HL-60 (cell line): ENCODE measurements at regions not wholly inside any gene's neighbourhood (a gene's known extent, or its start where the extent isn't known, plus 50 kb on each side); places are given as distances from the start of the nearest gene placed in this dataset.
"Not testable (repeated sequence)": the region's sequence is repeated elsewhere in the genome, so short reads cannot be mapped to it uniquely, and the experiment has no call there.

ENCODE experiments used
- DNase-seq, 2 experiments: peaks; one replicate each; pipeline ENCODE4 v3.0.0-alpha.2; 2010 to 2020; ENCODE audit warnings: low read depth in 1 of 2, low spot score in 1 of 2
- H3K27ac ChIP-seq: fragments of 250-450 bp; sonication (Bioruptor Pico); replicated peaks from 2 replicates; pipeline ENCODE4 v1.5.1; 2020; ENCODE audit warnings: mild to moderate bottlenecking, moderate library complexity
- H3K27me3 ChIP-seq: fragments of 250-450 bp; sonication (Bioruptor Pico); 2 replicates; pipeline ENCODE4 v1.5.1; 2021; ENCODE audit warnings: mild to moderate bottlenecking, moderate library complexity; ENCODE audit not compliant: insufficient read depth, poor library complexity, severe bottlenecking
- H3K4me3 ChIP-seq: replicated peaks from 2 replicates; pipeline ENCODE4 v1.5.1; 2011; ENCODE audit warnings: mild to moderate bottlenecking, control low read depth, low read length; ENCODE audit not compliant: insufficient read depth
- POLR2AphosphoS5 ChIP-seq: IDR thresholded peaks from 2 replicates; pipeline ENCODE4 v1.6.1; 2012; ENCODE audit warnings: low read depth

DNA sequence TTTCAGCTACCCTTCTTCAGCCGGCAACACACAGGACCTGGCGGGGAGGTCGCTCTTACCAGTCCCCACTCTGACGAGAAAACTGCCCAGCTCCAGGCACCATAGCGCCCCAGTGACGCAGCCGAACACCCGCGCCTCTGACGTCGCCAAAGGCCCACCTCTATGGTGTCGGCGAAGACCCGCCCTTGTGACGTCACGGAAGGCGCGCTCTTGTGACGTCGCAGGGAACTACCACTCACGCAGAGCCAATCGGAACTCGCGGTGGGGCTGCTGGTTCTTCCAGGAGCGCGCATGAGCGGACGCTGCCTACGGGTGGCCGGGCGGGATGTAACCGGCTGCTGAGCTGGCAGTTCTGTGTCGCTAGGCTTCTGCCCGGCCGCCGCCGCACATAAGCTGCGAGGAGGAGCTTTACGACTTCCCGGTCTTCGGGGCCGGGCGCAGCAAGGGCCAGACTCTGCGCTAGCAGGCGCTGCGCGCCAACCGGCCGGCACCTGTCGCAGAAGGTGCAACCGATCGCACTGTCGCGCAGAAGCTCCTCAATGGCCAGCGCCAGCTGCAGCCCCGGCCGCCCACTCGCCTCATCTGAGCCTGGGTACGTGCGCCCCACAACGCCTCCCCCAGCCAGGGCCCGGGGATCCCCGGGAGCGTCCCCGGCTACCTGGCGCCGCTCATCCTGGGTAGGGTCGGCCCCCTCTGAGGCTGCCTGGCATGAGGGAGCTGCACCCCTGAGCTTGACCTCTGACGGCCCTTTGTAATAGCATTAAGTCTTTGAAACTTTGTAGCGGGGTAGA is 121.3 kb upstream of the FBXO28 start:
- peak overlapping the region; percentile 82 for H3K27ac ChIP-seq
- TF ChIP-seq POLR2AphosphoS5, result peak; percentile 80
- peak overlapping the region; percentile 64 for H3K4me3 ChIP-seq

GRCh38 chr1:223991297-223991857 is 122.5 kb upstream of the FBXO28 start:
- H3K4me3 ChIP-seq, DNase-seq, H3K27me3 ChIP-seq, H3K27ac ChIP-seq: not testable (repeated sequence)

More for the DNA sequence above, 121.3 kb upstream of the FBXO28 start:
- H3K27me3 ChIP-seq, result not testable (repeated sequence)
- DNase-seq, result peak; percentile 95 to 100

DNA sequence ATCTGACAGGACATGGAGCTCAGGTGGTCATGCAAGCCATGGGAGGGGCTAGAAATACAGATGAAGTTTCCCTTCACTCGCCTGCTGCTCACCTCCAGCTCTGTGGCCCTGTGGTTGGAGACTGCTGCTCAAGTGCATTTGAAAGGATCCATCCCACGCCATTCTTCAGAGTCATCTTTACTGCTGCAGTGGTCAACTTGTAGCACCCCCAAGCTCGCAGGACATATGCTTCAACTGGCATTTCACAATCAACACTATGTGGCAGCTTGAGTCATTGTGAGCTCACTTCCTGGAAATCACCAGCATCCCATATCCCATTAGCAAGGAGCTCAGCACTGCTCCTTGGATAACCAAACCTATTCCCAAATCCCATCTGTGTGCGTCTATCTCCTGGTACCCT is 116.2 kb upstream of the TP53BP2 start:
- DNase-seq, H3K4me3 ChIP-seq, H3K27ac ChIP-seq, H3K27me3 ChIP-seq: not testable (repeated sequence)

GRCh38 chr1:223952801-223953200 is 107.1 kb upstream of the TP53BP2 start:
- H3K27me3 ChIP-seq, DNase-seq, H3K4me3 ChIP-seq, H3K27ac ChIP-seq: not testable (repeated sequence)

DNA sequence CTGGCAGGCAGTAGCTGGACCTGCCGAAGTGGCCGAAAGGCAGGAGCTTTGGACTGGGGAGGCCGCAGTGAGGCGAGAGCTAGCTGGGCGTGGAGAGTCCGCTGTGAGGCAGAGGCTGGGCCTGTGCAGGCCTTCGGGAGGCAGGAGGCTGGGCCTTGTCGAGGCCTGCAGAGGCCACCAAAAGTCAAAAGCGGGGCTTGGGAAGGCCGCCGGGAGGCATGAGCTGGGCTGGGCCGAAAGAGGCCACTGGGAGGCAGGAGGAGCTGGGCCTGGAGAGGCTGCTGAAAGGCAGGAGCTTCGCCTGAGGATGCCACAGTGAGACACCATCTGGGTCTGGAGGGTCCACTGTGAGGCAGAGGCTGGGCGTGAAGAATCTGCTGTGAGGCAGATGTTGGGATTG is 105.8 kb upstream of the TP53BP2 start:
- not testable (repeated sequence) for H3K4me3 ChIP-seq, H3K27ac ChIP-seq, DNase-seq, H3K27me3 ChIP-seq

GRCh38 chr1:223949944-223950343 is 104.2 kb upstream of the TP53BP2 start:
- not testable (repeated sequence) for DNase-seq, H3K27ac ChIP-seq, H3K4me3 ChIP-seq, H3K27me3 ChIP-seq

DNA sequence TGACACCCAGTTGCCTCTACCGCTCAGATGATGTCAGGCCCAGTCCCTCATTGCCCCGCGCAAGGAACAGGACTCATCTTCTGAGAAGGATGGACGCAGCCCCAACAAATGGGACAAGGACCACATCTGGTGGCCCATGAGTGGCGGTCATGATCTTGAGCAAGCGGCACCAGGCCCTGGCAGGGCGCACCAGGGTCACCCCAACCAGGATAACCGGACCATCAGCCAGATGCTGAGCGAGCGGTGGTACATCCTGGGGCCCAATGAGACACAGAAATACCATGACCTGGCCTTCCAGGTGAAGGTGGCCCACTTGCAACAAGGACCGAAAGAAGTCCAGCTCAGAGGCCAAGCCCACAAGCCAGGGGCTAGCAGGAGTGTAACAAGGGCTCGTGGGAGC is 102.3 kb upstream of the TP53BP2 start:
- H3K4me3 ChIP-seq, DNase-seq, H3K27ac ChIP-seq, H3K27me3 ChIP-seq: not testable (repeated sequence)

GRCh38 chr1:223936592-223936991 is 90.8 kb upstream of the TP53BP2 start:
- not testable (repeated sequence) for H3K27ac ChIP-seq, H3K27me3 ChIP-seq, DNase-seq, H3K4me3 ChIP-seq

DNA sequence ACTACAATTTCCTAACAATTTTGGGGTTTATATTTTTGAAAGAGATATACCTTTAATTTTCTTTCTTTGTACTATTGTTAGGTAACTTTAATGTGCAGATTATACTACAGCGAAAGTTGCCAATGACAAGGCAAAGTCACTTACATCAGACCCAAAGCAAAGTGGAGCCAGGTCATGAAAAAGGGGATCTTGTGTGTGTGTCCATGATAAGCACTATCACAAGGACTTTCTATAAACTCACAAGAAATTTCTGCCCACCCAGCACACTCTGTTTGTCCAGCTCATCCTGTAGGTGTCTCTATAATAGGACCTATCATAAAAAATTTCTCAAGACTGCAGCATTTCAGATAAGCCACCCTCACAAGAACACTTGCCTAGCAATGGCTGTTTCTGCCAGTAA is 85.7 kb upstream of the TP53BP2 start:
- not testable (repeated sequence) for DNase-seq, H3K27me3 ChIP-seq, H3K27ac ChIP-seq, H3K4me3 ChIP-seq

DNA sequence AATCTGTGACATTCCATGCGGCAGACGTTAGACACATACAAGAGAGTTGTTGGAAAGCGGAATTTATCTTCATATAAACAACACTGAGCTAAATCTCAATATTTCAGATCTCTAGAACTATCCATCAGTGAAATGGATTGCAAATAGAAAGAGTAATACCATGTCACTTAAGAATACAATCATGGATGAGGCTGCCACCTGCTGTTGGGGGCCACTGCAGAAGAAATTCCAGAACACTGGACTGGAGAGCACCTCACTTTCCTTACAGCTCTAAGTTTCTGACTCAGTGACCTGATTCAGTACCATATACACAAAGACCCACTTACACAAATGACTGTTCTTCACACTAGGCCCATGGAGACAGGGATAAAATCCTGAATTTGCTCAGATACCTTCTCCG is 75.1 kb upstream of the TP53BP2 start:
- not testable (repeated sequence) for H3K4me3 ChIP-seq, H3K27ac ChIP-seq, H3K27me3 ChIP-seq
- DNase-seq, result peak in 1 of 2 experiments; percentile 8

DNA sequence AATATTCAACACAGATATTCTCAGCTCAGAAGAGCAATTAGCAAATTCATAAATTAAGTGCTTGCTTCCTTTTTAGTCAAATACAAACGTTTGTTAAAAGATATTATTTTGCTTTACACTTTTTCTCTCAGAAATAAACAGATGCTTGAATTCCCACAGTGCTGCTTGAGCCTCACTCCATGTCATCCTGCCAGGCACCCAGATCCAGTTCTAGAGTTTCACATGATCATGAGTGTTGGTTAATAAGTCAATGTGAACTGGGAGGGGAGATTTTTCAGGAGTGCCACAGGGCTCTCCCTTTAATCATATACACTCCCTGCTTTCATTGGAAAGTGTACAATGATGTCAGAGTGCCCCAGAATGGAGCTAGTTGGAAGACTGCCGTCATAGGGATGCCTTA is 69.7 kb upstream of the TP53BP2 start:
- H3K27me3 ChIP-seq, H3K27ac ChIP-seq, DNase-seq, H3K4me3 ChIP-seq: not testable (repeated sequence)

GRCh38 chr1:223913715-223914114 is 68.0 kb upstream of the TP53BP2 start:
- not testable (repeated sequence) for H3K27me3 ChIP-seq
- 0 out of 2 replicates have a peak overlapping the region, but pooled peaks have one; percentile 6 for H3K4me3 ChIP-seq
- peak; percentile 18 to 54 for DNase-seq
- 0 out of 2 replicates have a peak overlapping the region, but pooled peaks have one; percentile 34 for H3K27ac ChIP-seq

DNA sequence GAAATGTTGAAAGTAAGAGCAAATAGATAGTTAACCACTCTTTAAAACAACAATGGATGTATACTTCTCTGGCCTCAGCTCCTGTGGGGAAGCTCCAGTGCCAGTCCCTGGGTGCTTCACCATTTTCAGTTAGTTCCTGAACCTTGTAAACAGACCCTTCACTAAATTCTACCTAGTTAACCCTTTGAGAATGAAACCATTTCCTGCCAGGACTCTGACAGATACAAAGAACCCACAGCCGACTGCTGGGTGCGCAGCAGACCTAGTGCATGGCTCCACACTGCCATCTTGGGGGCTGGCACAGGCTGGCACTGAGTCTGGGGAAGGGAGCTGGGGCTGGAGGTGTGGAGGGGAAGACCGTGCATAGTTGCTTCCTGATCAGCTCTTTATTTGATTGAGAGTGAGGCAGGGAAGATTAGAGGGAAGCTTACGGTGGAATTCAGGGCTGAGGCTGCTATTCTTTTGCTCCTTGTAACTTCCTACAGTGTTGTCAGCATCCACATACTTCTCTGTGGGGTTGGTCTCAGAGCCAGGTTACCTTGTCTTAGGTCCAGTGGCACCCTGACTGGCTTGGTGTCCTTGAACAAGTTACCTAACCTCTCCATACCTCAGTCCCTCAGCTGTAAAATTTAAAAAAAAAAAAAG is 62.3 kb upstream of the TP53BP2 start:
- not testable (repeated sequence) for H3K27me3 ChIP-seq
- peak in 1 of 2 experiments; percentile 56 for DNase-seq

DNA sequence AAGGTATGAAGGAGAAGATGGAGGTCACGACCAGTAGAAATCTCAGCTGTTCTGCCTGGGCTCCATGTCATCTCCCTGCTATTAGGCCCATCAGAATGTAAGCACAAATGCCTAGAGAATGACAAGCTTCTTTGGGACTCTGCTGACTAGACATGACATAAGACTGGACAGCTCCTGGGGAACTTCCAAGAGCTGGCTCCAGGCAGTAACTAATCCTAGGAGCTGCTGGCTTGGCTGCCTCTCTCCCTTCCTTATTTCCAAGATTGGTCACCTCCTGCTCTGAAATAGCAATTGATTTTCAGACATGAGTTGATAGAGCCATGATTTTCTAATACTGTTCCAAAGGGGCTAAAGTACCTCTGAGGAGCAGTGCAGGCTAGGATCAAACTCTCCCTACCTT is 57.5 kb upstream of the TP53BP2 start:
- not testable (repeated sequence) for H3K4me3 ChIP-seq, H3K27me3 ChIP-seq, DNase-seq, H3K27ac ChIP-seq

More for the DNA sequence above, 62.3 kb upstream of the TP53BP2 start:
- H3K27ac ChIP-seq, result peak overlapping the region; percentile 43
- not testable (repeated sequence) for H3K4me3 ChIP-seq

DNA sequence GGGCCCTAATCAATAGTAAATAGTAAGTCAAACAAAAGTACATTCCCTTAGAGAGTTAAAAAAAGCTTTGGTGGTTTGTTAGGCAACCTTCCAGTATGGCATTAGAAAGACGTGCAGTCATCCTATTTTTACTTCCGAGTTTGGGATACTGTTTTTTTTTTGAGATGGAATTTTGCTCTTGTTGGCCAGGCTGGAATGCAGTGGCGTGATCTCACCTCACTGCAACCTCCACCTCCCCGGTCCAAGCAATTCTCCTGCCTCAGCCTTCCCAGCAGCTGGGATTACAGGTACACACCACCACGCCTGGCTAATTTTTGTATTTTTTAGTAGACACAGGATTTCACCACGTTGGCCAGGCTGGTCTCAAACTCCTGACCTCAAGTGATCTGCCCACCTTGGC is 54.0 kb upstream of the TP53BP2 start:
- not testable (repeated sequence) for H3K27ac ChIP-seq, H3K27me3 ChIP-seq, DNase-seq, H3K4me3 ChIP-seq
